ENCODE measurements at regions not wholly inside any gene's neighbourhood (a gene's known extent, or its start where the extent isn't known, plus 50 kb on each side); places are given as distances from the start of the nearest gene placed in this dataset.

DNA sequence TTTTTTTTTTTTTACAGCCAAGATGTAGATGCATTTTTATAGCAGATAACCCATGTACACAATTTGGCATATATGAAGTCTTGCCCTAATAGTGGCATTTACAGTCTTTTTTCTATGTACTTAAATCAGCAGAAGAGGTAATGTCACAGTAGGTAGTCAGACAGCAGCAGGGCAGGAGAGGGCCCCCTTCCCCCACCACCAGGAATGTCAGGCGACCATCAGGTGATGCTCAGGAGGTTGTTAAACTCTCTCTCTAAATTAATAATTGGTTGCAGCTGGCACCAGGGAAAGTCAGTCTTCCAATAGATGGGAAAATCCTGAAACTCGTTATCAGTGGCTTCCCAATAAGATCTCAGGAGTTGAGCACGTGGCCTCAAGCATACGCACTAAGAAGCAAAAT lies 188.0 kb upstream of the ADGRB3 start:
- Histone ChIP-seq H3K27ac (no peak overlapping the region), H3K4me2 (no peak overlapping the region), H3K4me1 (ENCODE audit: low read depth, poor library complexity, severe bottlenecking) (no peaks in the 10 kb centered on the region), H3K27me3 (ENCODE audit: insufficient read depth, low read depth) (no peaks in the 10 kb centered on the region), H3K9ac (no peak overlapping the region), H3K79me2 (ENCODE audit: insufficient read depth, low read depth) (no peaks in the 10 kb centered on the region), H4K20me1 (ENCODE audit: insufficient read depth) (no peaks in the 10 kb centered on the region), H3K36me3 (ENCODE audit: insufficient read depth) (no peaks in the 10 kb centered on the region), H2AFZ (ENCODE audit: low read depth) (no peak overlapping the region), H3K4me3 (IDR thresholded peaks at IDR 0.05; ENCODE audit: insufficient read depth, low read depth, low read length) (no peak overlapping the region)
- TF ChIP-seq CTCF (conservative IDR thresholded peaks at IDR 0.05; ENCODE audit: low read depth, low read length): no peak

- no peaks in the 10 kb centered on the region for H3K79me2 ChIP-seq (ENCODE audit: insufficient read depth, low read depth)
- no peak for TF ChIP-seq CTCF (conservative IDR thresholded peaks at IDR 0.05; ENCODE audit: low read depth, low read length)
- H3K4me3 ChIP-seq (IDR thresholded peaks at IDR 0.05; ENCODE audit: insufficient read depth, low read depth, low read length): no peak overlapping the region
- no peak overlapping the region for H2AFZ ChIP-seq (ENCODE audit: low read depth)
- no peak overlapping the region for H3K4me2 ChIP-seq
- H3K9ac ChIP-seq: no peak overlapping the region
- H3K27ac ChIP-seq: no peak overlapping the region
- H3K27me3 ChIP-seq (ENCODE audit: insufficient read depth, low read depth): no peaks in the 10 kb centered on the region
- no peaks in the 10 kb centered on the region for H3K4me1 ChIP-seq (ENCODE audit: low read depth, poor library complexity, severe bottlenecking)
- H4K20me1 ChIP-seq (ENCODE audit: insufficient read depth): no peaks in the 10 kb centered on the region
- H3K36me3 ChIP-seq (ENCODE audit: insufficient read depth): no peaks in the 10 kb centered on the region
Measured at GRCh38 chr6:68445926-68446325, 189.2 kb upstream of the ADGRB3 start.

- H3K27ac ChIP-seq: no peak overlapping the region
- H3K36me3 ChIP-seq (ENCODE audit: insufficient read depth): no peaks in the 10 kb centered on the region
- no peaks in the 10 kb centered on the region for H3K27me3 ChIP-seq (ENCODE audit: insufficient read depth, low read depth)
- H2AFZ ChIP-seq (ENCODE audit: low read depth): no peak overlapping the region
- no peaks in the 10 kb centered on the region for H4K20me1 ChIP-seq (ENCODE audit: insufficient read depth)
- TF ChIP-seq CTCF (conservative IDR thresholded peaks at IDR 0.05; ENCODE audit: low read depth, low read length): no peak
- no peak overlapping the region for H3K9ac ChIP-seq
- no peak overlapping the region for H3K4me3 ChIP-seq (IDR thresholded peaks at IDR 0.05; ENCODE audit: insufficient read depth, low read depth, low read length)
- H3K79me2 ChIP-seq (ENCODE audit: insufficient read depth, low read depth): no peaks in the 10 kb centered on the region
- H3K4me1 ChIP-seq (ENCODE audit: low read depth, poor library complexity, severe bottlenecking): no peaks in the 10 kb centered on the region
- no peak overlapping the region for H3K4me2 ChIP-seq
Measured at GRCh38 chr6:68443704-68444103, 191.4 kb upstream of the ADGRB3 start.

GRCh38 chr6:68427630-68428029 lies 207.5 kb upstream of the ADGRB3 start:
- no peaks in the 10 kb centered on the region for H3K4me1 ChIP-seq (ENCODE audit: low read depth, poor library complexity, severe bottlenecking)
- H3K79me2 ChIP-seq (ENCODE audit: insufficient read depth, low read depth): no peaks in the 10 kb centered on the region
- H2AFZ ChIP-seq (ENCODE audit: low read depth): no peak overlapping the region
- no peak overlapping the region for H3K4me3 ChIP-seq (IDR thresholded peaks at IDR 0.05; ENCODE audit: insufficient read depth, low read depth, low read length)
- H3K36me3 ChIP-seq (ENCODE audit: insufficient read depth): no peaks in the 10 kb centered on the region
- H3K27me3 ChIP-seq (ENCODE audit: insufficient read depth, low read depth): no peaks in the 10 kb centered on the region
- no peaks in the 10 kb centered on the region for H4K20me1 ChIP-seq (ENCODE audit: insufficient read depth)
- no peak for TF ChIP-seq CTCF (conservative IDR thresholded peaks at IDR 0.05; ENCODE audit: low read depth, low read length)
- no peak overlapping the region for H3K27ac ChIP-seq
- no peak overlapping the region for H3K9ac ChIP-seq
- no peak overlapping the region for H3K4me2 ChIP-seq

DNA sequence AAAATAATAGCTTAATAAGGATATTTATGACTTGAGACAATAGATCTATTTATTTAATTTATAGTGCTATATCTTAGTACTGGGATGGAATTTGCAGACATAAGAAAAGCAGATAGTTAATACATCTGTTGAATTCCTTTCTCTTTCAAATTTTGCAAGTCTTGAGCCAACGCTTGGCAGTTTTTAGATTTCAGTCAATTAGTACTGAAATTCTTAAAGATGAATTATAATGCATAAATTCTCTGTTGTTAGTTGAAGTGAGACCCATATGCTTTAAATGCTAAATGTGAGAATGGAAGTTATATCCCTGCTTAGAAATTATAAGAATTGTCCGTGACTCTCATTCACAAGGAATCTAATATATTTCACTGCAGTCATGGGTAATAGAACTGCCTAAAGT lies 225.1 kb upstream of the ADGRB3 start:
- TF ChIP-seq CTCF (conservative IDR thresholded peaks at IDR 0.05; ENCODE audit: low read depth, low read length): no peak
- Histone ChIP-seq H3K27ac (no peak overlapping the region), H4K20me1 (ENCODE audit: insufficient read depth) (no peaks in the 10 kb centered on the region), H3K27me3 (ENCODE audit: insufficient read depth, low read depth) (no peaks in the 10 kb centered on the region), H3K4me2 (no peak overlapping the region), H3K4me1 (ENCODE audit: low read depth, poor library complexity, severe bottlenecking) (no peaks in the 10 kb centered on the region), H3K36me3 (ENCODE audit: insufficient read depth) (no peaks in the 10 kb centered on the region), H3K4me3 (IDR thresholded peaks at IDR 0.05; ENCODE audit: insufficient read depth, low read depth, low read length) (no peak overlapping the region), H3K9ac (no peak overlapping the region), H3K79me2 (ENCODE audit: insufficient read depth, low read depth) (no peaks in the 10 kb centered on the region), H2AFZ (ENCODE audit: low read depth) (no peak overlapping the region)
